Right renal cortex interstitium (tissue), 3 donors: ENCODE measurements at regions not wholly inside any gene's neighbourhood (a gene's known extent, or its start where the extent isn't known, plus 50 kb on each side); places are given as distances from the start of the nearest gene placed in this dataset.
"Not testable (repeated sequence)": the region's sequence is repeated elsewhere in the genome, so short reads cannot be mapped to it uniquely, and the experiment has no call there.

Experiments
- DNase-seq, 3 donors: peaks; one replicate each; pipeline ENCODE4 v3.0.0-alpha.2; 2013; ENCODE audit warnings: low read depth in 3 of 3, low spot score in 2 of 3

DNA sequence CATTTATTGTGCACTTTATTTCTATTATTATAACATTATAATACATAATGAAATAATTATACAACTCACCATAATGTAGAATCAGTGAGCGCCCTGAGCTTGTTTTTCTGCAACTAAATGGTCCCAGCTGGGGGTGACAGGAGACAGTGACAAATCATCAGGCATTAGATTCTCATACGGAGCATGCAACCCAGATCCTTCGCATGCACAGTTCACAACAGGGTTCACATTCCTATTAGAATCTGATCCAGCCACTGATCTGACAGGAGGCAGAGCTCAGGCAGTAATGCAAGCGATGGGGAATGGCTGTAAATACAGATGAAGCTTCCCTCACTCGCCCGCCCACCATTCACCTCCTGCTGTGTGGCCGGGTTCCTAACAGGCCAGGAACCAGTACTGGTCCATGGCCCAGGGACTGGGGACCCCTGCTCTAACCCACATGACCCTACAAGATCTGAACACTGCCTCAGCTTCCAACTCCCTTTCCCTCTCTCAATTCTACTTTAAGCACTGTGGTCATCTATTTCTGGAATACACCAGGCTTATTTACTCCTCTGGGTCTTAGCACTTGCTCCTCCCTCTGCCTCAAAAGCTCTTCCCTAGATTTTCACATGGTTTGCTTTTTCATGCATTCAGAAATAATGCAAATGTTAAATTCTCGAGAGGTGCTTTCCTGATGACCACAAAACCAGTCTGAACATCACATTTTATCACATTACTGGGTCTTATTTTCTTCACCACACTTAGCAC, 166.8 kb upstream of the HCCS start:
- no peak for DNase-seq

DNA sequence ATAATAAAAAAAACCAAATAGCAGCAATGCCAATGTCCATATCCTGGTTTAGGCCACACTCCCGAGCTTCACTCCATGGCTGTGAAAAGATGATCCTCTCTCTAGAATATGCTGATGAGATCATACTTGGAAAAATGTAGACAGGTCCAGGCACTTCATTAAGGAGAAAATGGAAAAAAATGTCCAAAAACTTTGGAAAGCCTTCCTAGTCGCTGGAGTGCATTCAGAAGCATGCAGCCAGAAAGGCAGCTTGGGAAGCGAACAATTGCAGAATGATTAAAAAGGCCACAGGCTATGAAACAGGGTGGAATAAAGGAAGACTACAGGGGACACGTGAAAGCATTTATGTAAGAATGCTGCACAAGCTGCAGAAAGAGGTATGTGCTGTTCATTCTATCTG, 165.6 kb upstream of the HCCS start:
- no peak for DNase-seq

DNA sequence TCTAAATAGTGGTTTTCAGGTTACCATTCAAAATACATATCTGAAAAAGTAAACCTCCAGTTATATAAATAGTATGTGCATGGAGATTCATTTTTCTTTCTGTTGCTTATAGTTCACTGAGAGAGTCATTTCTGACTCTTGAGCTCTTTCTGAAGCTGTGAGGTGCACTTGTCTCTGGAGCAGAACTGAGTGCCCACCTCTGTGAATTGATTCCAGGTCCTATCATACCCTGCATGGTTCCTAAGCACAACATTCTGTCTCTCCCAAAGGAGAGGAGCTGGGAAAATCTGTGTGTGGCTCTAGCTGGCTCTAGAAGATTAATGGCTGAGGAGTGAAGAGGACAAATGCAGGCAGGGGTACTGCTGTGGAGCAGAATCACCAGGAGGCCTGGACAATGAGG, 161.6 kb upstream of the HCCS start:
- DNase-seq = no peak

DNA sequence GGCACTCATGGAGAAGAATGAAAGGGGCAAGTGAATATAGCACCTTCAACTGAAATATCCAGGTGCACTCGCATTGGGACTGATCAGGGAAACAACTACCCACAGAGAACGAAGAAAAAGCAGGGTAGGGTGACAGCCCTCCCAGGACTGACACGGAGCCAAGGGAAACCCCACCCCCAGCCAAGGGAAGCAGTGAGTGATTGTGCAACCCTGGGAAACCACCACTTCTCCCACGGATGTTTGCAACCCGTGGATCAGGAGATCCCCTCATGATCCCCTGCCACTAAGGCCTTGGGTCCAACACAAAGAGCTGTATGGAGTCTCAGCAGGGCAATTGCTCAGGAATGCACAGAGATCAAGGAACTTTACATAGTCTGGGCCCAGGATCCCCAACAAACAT, 158.5 kb upstream of the HCCS start:
- DNase-seq = no peak

DNA sequence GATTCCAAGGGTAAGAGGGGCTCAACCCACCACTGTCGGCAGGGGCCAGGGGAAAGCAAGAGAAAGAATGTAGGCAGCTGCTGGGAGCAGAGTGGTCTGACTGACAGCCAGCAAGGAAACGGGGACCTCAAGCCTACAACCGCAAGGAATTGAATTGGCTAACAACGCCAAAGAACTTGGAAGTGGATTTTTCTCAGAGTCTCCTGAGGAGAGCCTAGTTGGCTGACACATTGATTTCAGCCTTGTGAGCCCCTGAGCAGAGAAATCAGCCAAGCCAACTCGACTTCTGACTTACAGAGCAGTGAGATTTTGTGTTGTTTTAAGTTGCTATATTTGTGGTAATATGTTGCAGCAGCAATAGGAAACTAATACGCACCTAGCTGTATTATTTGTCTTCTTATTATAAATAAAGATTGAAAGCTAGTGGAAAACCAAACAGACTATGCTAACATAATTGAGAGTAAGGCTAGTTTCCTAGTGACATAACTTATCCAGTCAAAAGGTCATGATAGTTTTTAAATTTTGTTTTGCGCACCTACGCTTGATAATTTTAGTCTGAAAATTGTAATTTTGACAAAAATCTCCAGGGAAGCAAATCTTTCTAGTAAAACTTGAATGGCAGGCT, 145.8 kb upstream of the HCCS start:
- DNase-seq = no peak

DNA sequence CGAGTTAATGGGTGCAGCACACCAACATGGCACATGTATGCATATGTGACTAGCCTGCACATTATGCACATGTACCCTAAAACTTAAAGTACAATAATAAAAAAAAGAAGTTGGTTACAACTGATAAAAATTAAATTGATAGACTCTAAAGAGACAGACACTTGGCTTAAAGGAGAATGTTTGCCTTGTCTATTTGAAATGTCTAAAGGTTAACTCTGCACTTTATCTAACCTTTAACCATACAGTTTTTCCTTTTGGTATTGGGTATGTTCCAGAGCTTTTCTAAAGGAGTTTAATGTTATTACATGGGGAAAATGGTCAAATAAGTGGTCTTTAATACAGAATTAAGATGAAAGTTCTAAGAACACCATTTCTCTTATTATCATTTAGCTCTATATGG, 145.1 kb upstream of the HCCS start:
- no peak for DNase-seq

DNA sequence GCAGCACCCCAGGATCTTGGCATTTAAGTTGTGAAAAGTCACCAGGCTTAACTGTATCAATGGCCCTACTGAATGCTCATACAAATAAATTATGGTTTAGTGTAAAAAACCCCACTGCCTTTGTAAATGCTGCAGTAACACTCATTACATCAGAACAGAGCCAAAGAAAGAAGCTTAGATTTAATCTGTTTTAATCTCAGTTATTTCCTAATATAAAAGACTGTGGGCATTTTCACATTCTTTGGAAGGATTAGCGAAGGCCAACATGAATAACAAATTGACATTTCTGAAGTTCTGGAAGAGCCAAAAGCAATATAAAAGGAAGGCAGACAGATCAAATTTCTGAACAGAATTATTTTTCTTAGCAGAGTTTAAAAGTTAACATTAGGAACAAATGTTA, 140.0 kb upstream of the HCCS start:
- DNase-seq = no peak

DNA sequence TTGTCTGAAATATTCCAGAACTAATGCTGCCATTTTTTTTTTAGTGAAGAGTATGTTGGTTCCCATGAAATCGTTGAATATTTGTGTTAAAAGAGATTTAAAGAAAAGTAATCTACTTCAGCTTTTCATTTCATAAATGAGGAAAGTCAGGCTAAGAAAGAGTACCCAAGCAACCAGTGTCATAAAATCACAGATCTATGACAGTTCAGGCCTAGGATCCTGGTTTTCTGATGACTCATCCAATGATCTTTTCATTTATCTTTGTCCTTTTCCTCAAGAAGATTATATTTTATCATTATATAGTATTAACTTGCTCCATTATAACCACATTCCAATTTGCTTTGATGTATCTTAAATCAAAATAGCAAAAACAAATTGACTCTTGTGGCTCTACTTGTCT, 139.4 kb upstream of the HCCS start:
- DNase-seq = no peak

DNA sequence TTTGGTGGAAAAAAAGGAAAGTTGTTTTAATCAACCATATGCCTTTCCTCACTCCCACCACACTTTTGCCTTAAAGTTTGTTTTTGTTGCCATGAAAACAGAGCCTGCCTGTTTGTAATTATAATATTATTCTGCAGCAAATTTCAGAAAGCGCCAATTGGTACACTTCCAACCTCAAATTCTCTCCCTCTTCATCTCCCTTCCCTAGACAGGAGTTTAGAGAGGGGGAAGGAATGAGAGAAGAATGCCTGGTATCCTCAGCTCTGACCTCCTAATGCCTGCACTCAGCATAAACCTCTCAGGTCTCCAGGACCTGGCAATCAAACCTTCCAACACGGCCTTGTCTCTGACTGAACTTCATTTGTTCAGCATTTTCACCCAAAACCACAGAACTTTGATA, 138.4 kb upstream of the HCCS start:
- no peak for DNase-seq

DNA sequence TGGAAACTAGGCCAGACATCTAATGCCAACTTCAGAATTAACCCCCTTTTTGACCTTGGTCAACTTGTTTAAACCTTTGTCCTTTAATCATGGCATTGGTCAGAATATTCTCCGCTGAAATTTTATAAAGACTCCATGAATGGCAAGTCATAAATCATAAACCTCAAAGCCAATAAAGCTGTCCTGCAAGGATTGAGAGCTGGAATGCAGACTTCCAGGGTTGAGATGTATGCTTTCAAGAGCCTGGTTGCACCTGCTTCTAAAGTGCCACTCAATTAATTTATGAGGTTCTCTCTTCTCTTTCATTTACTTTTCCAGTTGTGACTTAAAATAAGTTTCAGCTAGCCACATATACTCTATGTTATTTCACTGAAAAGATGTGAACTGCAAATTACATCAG, 136.2 kb upstream of the HCCS start:
- no peak for DNase-seq

DNA sequence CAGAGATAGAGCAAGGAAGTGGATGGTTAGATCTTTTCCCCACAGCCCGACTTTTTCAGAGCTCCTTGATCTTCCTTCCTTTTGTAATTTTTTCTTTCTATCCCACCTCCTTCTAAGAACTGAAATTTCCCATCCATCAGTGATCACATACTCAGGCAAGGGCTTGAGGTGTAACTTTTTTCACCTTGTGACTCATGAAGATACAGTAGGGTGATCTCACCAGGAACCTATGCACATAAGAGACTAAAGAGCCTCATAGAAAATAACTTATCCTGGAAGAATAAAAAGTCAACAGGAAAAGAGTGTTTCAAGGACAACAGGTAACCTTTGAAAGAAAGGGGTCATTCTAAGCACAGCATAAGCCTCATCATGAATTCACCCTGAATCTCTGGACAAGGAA, 131.2 kb upstream of the HCCS start:
- DNase-seq = no peak

DNA sequence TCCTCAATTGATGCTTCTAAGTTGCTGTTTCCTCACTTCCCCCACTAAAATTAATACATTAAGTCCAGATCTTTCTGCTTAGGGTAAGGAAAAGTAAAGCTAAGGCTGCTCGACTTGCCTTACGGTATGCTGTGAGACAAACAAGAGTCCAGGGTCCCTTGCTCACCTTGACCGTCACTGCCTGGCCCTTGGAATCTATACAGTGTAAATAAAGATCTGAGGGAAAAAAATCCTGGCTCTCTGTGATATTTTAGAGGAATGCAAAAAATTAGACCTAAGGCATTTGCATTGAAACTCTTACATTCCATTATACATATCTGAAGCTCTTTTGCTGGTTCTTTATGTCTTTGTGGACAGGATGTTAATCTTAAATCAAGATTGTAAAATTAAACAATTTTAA, 129.6 kb upstream of the HCCS start:
- DNase-seq = no peak

DNA sequence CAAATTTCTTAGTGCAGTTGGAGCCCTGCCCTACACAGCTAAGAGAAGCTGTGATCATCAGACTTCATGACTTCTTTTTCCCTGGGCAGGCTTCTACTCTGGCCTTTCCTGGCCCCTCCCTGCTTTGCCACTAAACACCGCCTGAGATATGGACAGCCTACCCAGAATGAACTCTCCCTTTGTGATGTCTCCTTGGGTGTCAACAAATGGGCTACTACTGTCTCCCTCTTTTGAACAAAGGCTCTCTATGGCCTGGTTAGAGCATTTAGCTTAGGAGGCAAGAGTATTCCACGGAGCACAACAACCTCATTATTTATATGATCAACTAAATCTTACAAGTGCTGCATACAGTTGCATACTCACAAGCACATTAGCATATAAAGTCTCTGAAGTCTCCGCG, 127.6 kb upstream of the HCCS start:
- DNase-seq = no peak

DNA sequence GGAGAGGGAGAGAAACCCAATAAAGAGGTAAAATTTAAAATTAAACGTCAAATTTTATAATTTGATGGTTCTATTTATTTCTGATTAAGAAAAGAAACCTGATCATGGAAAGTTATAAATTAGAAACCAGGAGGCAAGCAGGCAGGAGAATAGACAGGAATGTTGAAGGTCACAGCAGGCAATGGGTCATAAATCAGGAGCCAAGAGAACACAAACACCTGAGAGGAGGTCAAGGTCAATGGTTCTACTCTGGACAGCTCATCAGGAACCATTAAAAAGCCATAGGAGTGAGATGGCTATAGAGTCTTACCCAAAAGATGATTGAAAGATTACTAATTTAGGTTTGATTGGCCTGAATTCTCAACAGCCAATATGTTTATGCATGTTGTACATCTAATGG, 126.9 kb upstream of the HCCS start:
- DNase-seq = no peak

DNA sequence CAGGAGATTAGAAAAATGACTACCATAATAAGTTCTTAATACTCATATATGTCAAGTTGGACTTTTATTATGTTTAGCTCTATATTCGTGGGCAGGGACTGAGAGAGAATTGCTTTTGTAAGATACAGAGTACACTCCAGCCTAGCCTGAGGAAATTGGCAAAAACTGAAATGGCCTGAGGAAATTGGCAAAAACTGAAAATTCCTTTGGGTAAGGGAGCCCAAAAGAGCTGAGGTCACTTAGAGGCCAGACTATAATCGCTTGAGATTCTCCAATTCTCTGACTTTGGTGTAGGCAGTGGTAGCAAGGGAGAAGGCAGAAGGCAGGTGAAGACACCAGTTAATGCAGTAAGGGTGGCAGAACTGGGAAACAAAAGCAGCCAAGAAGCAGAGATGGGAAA, 124.5 kb upstream of the HCCS start:
- no peak for DNase-seq

DNA sequence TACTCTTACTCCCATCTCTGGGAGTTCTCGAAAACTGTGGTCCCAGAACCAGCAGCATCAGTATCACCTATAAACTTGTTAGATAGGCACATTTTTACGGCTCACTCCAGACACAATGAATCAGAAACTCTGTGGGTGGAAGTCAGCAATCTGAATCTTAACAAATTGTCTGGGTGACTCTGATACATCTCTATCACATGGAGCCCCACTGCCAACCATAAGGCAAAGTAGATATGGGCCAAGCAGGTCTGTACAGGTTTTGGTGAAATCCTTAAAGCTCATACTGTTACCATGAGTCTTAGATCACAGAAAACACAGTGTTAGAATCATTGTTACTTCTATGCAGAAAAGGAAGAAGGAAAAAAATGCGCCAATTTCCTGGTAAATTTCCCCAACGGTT, 122.5 kb upstream of the HCCS start:
- no peak for DNase-seq

DNA sequence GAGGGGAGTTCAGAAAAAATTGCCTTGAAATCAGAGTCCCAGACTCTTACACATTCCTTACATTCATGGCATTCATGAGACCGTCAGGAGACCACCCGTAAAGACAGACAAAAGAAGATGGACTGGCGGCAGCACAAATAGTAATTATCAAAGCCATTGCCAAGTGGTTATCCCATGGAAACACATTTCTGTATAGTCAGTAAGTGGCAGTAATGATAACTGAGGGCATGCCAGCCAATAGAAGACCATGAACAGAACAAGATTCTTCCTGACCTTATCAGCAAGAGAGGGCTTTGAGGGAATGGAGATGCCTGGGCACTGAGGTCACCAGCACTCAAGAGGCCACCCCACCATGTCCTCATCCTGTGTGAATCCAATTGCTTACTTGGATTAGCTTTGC, 121.7 kb upstream of the HCCS start:
- DNase-seq = no peak

DNA sequence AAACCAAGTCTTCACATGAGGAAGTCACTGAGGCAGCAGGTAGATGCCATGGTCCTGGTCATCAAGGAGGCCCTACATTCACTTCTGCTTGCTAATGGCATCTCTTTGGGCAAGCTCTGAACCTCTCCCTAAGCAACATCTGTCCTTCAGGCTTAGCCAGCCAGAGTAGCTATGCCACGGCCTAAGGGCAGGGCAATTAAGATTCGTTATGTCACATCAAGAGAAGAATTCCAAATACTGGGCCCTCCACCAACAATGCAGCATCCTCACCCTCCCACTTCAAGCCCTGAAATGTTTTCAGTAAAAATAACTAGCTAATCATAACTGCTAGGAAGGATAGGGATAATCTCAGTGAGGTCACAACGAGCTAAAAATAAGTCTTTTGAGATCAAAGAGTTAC, 120.7 kb upstream of the HCCS start:
- no peak for DNase-seq

DNA sequence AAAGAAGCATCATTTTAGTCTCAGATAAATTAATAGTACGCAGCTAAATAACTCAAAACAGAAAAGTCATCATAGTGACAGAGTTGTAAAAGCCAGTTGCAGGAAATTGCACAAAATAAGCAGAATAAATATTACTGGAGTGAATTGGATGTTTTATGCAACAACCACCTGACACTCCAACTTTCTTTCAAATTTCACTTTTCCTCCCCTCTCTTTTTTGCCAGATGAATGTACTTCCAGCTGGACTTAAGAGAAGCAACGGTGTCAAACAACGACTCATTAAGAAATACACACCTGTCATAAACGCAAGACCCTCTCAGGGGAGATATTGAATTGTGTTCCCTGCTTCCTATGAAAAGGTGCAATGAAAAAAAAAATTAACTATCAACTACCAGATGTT, 120.2 kb upstream of the HCCS start:
- DNase-seq = no peak

DNA sequence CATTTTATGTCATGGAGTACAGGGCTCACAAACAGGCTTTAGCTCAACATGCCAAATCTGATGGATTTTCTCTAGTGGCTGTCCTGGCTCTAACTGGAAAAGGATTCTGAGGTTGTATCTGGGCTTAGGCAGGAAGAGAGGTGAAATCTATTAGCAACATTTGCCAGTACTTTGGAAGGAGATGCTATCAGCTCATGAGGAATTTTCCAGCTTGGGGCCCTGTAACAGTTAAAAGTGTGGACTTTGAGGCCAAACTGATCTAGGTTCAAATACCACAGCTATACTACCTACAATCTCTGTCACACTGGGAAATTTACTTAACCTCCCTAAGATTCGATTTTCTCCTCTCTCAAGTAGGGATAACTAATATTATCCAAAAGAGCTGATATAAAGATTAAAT, 119.0 kb upstream of the HCCS start:
- no peak for DNase-seq

DNA sequence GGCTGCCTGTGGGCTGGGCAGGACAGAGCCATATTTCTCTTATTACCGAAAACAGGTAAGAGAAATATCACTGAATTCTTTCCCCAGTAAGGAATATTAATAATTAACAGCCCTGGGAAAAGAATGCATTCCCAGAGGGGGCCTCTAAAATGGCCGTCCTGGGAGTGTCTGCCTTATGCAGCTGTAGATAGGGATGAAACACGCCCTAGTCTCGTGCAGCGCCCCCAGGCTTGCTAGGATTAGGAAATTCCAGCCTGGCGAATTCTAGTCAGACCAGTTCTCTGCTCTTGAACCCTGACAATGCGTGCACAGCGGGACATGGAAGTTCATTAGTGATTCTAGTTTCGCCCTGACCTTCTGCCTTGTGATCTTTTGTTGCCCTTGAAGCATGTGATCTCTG, 104.1 kb upstream of the HCCS start:
- DNase-seq = not testable (repeated sequence)

DNA sequence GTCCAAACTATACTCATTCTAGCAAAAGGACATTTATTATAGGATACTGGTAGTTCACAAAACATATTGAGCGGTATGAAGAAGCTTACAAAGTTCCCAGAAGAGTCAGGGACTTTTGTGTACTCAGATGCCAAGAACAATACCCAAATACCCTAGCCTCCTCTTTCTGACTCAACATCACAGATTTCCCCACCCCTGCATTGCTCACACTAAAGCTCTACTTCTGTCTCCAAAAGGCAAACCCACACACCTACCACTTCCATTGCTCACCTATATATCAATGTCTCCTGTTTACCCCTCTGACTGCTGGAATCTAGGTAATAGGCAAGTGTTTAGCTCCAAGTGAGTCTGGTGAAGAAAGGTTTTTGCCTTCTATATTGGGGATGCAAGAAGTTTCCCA, 100.7 kb upstream of the HCCS start:
- no peak for DNase-seq

DNA sequence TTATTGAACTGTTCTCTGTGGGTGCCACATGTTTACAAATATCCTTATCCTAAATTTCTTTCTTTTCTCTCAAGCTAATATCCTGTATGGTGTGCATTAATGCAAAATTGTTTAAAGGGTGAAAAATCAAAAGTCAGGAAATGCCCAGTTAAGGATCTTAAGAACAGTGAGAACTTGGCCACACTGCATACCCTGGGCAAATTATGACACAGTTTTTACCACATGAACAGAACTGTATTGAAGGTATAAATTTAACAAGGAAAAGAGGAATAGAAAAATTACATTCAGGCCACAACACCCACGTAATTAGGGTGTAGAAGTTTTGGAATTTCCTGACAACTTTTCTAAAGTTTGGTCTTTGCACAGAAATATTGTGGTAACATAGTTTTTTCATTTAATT, 94.4 kb upstream of the HCCS start:
- DNase-seq = no peak
